Neural progenitor cell (in vitro differentiated cells): ENCODE measurements at regions not wholly inside any gene's neighbourhood (a gene's known extent, or its start where the extent isn't known, plus 50 kb on each side); places are given as distances from the start of the nearest gene placed in this dataset.

ENCODE experiments used
- CTCF ChIP-seq: fragments of 200-600 bp; sonication (generic); IDR thresholded peaks from 2 replicates; pipeline ENCODE4 v1.5.1; 2017; ENCODE audit warnings: antibody characterized with exemption, mild to moderate bottlenecking
- EZH2 ChIP-seq: fragments of 200-600 bp; sonication (generic); IDR thresholded peaks from 2 replicates; pipeline ENCODE4 v1.6.1; 2017; ENCODE audit warnings: antibody characterized with exemption, mild to moderate bottlenecking, moderate library complexity

- TF ChIP-seq CTCF (no peak), EZH2 (no peak)
These were observed 231.7 kb downstream of the KCNC2 start for GRCh38 chr12:74977832-74978481.
